ENCODE measurements at regions not wholly inside any gene's neighbourhood (a gene's known extent, or its start where the extent isn't known, plus 50 kb on each side); places are given as distances from the start of the nearest gene placed in this dataset.

DNA sequence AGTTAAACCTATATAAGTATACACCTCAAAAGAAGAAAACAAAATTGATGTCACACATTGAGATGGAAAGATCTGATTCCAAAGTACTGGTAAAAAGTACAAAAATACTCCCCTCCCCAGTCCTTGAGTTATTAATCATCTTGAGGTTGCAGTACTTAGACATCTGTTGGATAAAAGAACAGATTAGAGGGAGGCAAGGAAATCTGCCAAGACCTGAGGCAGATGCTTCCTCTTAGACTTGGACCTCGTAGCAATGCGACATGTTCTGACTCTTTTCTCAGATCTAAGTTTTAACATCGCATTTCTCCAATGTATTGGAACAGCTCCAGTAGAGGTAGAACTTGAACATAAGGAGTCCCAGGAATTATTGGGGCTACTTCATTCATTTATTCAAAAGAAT lies 187.9 kb upstream of the GRIN2B start:
- H3K4me3 ChIP-seq (ENCODE audit: low read length), result no peak overlapping the region
- no peak for DNase-seq (ENCODE audit: low read depth)
- TF ChIP-seq, protein P1, sequence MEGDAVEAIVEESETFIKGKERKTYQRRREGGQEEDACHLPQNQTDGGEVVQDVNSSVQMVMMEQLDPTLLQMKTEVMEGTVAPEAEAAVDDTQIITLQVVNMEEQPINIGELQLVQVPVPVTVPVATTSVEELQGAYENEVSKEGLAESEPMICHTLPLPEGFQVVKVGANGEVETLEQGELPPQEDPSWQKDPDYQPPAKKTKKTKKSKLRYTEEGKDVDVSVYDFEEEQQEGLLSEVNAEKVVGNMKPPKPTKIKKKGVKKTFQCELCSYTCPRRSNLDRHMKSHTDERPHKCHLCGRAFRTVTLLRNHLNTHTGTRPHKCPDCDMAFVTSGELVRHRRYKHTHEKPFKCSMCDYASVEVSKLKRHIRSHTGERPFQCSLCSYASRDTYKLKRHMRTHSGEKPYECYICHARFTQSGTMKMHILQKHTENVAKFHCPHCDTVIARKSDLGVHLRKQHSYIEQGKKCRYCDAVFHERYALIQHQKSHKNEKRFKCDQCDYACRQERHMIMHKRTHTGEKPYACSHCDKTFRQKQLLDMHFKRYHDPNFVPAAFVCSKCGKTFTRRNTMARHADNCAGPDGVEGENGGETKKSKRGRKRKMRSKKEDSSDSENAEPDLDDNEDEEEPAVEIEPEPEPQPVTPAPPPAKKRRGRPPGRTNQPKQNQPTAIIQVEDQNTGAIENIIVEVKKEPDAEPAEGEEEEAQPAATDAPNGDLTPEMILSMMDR (conservative IDR thresholded peaks at IDR 0.05; ENCODE audit: low read length), result no peak

DNA sequence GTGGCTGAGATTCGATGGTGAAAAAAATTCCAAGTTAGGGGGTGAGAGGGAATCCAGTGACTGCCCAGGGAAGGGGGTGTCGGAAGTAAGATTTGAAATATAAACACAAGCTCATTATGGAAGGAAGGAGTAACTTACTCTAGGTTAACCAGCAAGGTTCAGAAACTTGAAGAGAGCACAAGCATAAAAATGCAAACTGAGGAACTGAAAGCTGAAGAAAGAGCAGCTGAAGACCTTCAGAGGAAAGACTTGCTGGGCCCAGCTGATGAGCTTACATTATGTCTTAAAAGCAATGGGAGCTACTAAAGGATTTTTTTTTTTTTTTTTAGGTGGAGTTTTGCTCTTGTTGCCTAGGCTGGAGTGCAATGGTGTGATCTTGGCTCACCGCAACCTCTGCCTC lies 189.7 kb upstream of the GRIN2B start:
- no peak for DNase-seq (ENCODE audit: low read depth)

DNA sequence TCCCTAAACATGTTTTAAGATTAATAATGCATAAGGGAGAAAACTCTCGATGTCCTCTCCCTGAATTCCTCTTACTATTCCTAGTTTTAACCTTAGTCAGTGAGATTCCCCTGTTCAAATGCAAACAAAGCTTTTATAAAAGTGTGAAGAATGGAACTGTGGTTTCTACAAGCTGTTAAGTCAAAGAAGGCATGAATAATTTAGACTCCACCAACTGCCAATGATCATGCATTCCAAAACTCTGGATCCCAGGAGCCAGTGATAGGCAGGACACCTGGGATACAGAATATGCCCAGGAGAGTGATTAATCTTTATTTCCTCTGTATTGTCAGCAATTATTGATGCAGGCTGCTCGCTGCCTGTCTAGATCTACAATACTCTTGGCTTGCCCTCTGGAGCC lies 190.3 kb upstream of the ATF7IP start:
- TF ChIP-seq, protein P1 (conservative IDR thresholded peaks at IDR 0.05; ENCODE audit: low read length), result no peak
- no peak for DNase-seq (ENCODE audit: low read depth)
- H3K4me3 ChIP-seq (ENCODE audit: low read length), result no peak overlapping the region

More for the DNA sequence above, 189.7 kb upstream of the GRIN2B start:
- no peak overlapping the region for H3K4me3 ChIP-seq (ENCODE audit: low read length)
- TF ChIP-seq, protein P1 (conservative IDR thresholded peaks at IDR 0.05; ENCODE audit: low read length), result no peak

DNA sequence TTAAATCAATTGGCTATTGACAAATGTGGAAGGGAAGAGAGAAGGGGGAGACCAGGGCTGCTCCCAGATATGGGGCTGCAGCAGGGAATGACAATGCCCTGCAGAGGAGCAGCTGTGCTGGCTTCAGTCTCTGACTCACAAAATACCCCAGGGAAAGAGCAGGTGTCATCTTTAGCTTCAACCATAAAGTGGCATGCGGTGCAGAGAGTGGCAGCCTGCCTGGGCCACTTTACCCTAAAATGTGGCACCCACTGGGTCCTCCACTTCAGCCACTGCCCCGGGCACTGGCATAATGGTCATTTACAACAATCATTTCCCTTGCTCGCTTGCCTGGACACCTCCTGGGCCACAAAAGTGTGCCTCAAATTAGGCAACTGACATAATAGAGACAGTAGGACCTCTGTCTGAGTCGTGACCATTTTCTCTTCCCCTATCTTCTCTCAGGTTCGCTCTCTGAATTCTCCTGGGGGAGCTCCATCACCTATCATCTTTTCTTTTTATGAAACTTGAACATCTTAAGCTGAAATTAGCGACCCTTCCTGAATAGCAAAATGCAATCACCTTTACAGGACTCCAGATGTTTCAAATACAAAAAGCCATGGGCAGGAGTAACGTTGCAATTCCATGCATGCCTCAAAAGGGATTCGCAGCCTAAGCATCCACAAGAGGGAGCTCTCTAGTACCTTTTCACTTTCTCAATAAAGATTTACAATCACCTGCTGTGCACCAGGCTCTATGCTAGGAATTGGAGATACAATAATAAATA lies 179.9 kb upstream of the ATF7IP start:
- TF ChIP-seq, protein P1 (conservative IDR thresholded peaks at IDR 0.05; ENCODE audit: low read length), result peak; percentile 79
- DNase-seq (ENCODE audit: low read depth), result peak; percentile 38

DNA sequence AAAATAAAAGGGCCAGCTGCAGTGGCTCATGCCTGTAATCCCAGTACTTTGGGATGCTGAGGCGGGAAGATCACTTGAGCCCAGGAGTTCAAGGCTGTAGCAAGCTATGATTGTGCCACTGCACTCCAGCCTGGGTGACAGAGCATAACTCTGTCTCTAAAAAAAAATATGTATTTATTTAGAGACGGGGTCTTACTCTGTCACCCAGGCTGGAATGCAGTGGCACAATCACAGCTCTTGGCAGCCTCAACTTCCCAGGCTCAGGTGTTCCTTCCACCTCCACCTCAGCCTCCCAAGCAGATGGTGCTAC lies 179.3 kb upstream of the ATF7IP start:
- TF ChIP-seq, protein P1 (conservative IDR thresholded peaks at IDR 0.05; ENCODE audit: low read length), result no peak

More for the DNA sequence above, 179.9 kb upstream of the ATF7IP start:
- no peak overlapping the region for H3K4me3 ChIP-seq (ENCODE audit: low read length)

DNA sequence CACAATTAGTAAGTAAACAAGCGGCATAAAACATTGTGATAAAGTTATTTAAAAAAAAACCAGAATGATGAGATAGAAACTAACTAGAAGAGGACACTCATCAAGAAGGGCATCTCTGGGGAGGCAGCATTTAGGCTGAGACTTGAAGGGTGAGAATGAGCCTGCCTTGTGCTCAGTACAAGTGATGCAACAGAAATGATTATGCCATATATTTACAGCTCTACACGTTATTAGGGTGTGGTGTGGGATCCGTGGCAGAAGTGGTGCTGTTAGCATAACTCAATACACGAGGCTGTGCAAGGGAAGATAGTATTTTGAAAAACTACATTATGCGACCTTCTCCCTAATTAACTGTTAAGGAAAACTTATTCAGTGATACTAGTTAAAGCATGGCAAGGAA lies 178.5 kb upstream of the ATF7IP start:
- TF ChIP-seq, protein P1 (conservative IDR thresholded peaks at IDR 0.05; ENCODE audit: low read length), result no peak
- DNase-seq (ENCODE audit: low read depth), result no peak
- H3K4me3 ChIP-seq (ENCODE audit: low read length), result no peak overlapping the region

More for the DNA sequence above, 179.3 kb upstream of the ATF7IP start:
- DNase-seq (ENCODE audit: low read depth), result no peak
- no peak overlapping the region for H3K4me3 ChIP-seq (ENCODE audit: low read length)

DNA sequence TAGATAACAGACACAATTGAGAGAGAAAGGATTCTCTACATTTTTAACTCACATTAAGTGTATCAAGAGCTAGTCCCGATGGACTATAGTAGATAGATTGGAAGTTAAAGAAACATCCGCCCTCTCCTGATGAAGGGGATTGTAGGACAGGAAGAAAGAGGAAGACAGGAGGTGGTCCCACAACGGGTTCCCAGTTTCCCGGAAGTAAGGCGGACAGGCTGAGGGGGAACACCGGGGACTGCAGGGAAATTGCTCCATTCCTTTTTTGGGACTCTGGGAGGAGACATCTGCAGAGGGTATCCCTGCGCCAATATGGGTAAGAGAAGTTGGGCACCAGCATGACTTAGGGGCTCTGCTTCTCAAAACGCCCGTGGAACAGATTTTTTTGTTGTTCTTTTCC lies 177.5 kb upstream of the ATF7IP start:
- H3K4me3 ChIP-seq (ENCODE audit: low read length), result no peak overlapping the region
- TF ChIP-seq, protein P1 (conservative IDR thresholded peaks at IDR 0.05; ENCODE audit: low read length), result no peak
- DNase-seq (ENCODE audit: low read depth), result no peak
